GM21737 (cell line): ENCODE measurements at regions not wholly inside any gene's neighbourhood (a gene's known extent, or its start where the extent isn't known, plus 50 kb on each side); places are given as distances from the start of the nearest gene placed in this dataset.
"Not testable (repeated sequence)": the region's sequence is repeated elsewhere in the genome, so short reads cannot be mapped to it uniquely, and the experiment has no call there.

Experiments
- ATAC-seq: cut with Tn5 transposase; IDR thresholded peaks from one replicate; pipeline ENCODE4 v1.9.1; 2021; ENCODE audit warnings: mild to moderate bottlenecking, moderate library complexity; ENCODE audit not compliant: unreplicated experiment

DNA sequence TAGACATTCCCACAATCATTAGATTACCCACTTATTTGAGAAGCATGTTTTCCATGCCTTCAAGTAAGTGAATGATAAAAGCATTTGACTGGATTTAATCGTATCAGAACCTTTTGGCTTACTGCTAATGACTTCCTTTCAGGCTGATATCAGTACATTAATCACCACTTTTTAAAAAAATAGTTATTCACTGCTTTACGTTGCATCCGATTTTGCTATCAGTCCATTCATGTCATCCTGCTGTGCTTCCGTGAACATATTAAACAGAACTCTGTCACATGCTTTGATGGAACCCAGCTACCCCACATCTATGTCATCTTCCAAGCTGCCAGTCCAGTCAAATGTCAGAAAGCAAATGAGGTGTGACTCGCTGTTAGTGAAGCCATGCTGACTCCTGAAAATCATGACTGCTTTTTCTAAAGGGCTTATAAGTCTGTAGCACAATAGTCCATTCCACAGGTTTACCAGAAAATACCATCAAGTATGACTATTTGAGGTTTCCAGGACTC lies 440.9 kb downstream of the IRS2 start:
- ATAC-seq: no peak

DNA sequence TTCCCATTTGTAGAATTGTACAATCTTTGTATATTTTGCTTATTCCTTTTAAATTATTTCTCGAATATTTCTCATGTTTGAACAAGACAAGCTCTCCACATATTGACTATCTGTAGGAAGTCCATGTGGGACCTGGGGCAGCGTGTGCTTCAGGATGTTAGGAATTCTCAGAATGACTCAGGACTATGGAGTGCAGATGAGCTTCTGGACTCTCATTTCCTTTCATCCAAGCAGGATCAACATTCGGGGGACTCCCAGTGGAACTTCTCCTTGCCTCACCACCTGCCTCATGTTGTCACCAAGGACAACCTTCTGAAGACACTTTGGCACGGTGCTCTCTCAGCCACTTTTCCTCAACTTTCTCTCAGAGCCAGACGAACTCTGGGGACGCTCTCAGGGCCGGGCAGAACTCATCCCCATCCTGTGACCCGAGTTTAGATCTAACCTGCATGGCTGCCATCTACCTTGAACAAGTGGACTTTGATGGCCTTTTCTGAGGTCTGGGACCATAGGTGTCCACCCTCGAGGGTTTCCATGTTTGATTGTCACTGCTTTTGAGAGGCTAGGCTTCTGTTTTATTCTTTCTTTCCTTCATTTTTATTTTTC lies 441.7 kb downstream of the IRS2 start:
- ATAC-seq: no peak

DNA sequence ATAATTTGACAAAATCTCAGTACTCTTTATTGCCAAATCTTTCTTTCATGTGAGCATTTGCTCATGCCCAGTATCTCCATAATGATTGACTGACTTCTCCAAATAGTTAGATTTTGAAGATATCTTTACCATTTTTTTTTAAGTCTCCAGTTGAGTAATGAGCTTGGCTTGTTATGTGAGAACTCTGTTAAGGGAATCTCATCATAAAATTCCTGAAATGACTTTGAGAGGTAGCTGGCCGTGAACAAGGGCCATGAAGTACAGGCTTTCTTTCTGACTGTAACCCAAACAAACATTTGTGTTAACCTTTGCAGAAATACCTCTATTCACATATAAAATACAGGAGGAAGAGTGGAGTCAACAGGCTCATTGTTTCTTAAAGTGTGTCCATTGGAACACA lies 449.7 kb downstream of the IRS2 start:
- no peak for ATAC-seq

DNA sequence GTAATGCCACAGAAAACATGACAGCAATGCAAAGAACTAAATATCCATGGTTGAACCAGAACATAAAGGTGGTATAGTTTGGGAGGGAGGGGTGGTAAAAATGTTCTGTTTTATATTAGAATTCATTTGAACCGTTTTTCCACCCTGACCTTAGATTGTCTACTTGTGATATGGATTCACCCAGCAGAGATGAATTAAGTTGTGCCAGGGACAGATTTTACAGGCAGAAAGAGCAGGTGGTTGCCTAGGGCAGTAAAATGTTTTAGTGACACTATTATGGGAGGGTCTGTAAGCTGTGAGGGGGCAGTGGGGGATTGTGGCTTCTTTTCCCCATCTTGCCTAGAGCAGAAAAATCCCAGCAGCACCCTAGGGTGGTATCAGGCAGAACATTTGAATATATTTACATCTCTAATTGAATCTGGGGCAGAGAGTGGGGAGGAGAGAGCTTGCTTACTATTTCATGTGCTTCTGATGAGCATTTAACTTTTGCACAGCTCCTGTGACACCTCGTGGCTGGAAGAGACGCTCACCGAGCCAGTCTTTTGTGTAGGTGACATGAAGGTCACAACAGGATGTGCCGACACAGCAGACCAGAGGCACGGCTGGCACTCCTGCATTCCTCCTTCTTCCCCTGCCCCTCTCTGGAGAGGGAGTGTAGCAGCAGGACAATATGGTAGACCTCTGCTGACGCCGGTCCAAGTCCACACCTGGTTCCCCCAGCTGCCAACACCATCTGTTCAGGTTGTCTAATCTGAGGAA lies 452.3 kb downstream of the IRS2 start:
- no peak for ATAC-seq

DNA sequence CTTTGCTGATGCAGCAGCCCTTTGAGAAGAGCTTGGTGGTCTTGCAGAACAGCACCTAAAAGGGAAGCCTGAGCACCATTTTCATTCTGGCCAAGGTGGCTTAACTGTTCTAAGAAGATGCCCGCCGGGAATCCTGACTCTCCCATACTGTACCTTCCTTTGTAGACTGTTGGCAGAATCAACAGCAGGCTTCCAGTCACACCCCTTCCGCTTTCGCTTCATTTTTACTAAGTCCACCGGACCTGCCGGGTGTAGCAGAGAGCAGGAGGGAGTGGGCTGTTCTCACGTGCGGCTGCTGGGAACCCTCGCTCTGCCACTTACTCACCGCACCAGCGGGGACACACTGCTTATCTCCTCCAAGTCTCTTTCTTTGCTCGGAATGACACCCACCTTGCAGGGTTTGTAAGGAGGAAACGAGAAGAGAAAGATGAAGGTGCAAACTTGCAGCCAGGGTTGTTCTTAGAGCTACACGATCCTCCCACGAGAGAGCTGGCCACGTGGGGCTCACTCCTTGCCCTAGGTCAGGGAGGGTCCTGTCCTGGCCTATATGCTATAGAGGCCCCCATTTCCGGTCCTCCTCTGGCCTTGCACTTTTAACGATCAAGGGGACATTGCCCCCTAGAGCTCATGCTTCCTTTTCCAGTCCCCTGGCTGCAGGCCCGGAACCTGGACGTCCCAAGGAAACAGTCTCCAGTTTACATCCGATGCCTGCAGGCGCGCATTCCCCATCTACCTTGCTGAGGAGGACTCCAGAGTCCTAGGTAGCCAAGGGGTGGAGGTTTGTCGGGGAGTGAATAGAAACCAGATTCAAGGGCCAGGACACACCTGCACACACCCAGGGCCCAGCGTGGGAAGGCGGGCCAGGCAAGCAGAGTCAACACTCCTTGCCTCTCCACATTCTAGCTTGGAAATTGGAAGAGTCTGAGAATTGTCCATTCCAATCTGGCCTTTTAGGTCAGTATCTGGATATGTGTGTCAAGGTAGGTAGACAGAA lies 453.6 kb downstream of the IRS2 start:
- ATAC-seq: no peak

DNA sequence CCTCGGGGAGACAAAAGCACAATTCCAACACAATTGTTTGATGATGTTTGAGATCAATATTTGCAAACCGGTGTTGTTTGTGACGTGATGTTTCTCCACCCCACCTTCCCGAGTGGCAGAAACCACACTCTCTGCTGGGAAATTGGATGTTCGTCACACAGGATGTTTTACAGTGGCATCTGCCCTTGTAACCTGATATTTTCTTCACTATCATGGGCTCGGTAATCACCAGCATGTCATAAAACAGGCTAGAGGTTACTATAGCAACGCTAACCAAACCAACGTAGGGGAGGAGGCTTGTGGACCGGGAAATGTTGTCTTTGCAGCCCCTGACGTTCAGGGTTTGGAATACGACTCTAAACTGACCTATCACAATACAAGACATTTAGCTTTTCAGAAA lies 454.5 kb downstream of the IRS2 start:
- no peak for ATAC-seq

DNA sequence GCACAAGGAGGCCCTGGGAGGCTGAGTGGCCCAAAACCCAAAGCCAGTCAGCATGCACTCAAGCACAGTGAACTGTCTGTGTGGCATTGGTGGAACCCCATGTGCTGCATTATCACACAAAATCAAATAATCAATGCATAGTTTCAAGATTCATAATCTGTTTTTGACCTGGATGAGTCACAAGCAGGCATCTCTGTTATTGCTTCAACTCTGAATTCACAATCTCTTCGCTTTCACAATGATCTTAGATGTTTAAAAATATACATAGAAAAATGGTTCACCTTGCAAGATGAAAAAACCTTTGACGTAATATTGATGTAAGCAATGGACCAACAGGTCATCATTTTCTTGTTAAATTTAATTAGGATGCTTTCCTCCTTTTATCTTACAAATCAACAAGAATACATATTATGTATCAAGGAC lies 455.4 kb downstream of the IRS2 start:
- no peak for ATAC-seq

DNA sequence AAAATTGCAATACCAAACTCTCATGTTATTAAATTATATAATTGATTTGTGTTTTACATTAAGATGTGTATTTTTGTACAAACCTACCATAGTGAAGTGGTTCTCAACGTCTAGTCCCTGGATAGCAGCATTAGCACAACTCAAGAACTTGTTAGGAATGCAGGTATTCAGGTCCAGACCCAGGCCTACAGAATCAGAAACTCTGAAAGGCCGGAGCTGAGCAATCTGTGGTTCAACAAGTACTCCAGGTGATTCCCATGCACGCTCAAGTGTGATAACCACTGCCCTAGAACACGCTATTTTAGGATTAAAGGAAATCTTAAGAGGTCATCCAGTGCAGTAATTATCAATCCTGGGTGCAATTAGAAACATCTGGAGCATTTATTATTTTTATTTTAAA lies 456.3 kb downstream of the IRS2 start:
- no peak for ATAC-seq

DNA sequence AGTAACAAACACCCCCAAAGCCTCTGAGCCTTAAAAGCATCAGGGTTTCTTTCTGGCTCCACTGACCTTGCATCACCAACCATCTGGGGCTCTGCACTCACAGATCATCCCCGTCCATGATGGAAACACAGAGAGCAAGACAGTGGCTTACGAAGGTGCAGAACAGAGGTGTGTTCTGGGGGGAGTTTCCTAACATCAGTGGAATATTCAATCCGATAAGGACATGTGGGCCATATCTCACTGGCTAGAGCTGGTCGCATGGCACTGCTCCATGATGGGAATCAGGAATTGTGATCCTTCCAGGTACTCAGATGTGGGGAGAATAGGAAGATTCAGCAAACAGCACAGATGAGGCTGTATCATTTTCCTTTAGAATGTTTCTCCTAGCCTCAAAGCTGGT lies 457.2 kb downstream of the IRS2 start:
- no peak for ATAC-seq

DNA sequence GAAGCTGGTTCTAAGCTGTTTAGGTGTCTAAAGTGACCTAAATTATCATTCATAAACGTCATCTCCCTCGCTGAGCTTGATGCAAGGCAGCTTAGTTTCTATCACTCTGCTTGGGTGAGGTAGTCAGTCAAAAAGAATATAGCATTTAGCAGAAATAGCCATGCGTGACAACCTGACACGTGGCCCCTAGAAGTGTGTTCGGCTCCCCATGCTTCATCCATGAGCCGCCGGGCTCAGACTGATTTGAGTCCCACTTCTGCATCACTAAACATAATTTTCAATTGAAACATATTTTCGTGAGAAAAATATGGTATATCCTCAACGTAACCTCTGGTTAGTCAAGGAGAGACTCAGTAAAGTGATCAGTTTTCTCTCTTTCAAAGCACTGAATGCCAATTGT lies 459.8 kb downstream of the IRS2 start:
- ATAC-seq: no peak

DNA sequence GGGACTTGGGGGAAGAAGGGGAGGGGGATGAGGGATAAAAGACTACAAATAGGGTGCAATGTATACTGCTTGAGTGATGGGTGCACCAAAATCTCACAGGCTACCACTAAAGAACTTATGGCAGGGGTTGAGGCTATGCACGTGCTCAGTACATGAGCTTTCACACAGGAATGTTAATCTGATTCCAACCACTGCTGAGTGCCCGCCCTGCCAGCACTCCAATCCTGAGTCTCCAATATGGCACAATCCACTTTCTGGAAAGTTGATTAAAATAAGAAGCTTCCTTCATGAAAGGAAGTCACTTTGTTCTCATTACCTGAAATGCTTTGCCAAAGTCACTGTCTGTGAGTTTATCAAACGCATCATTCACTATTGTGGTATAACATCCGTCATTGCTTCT lies 463.0 kb downstream of the IRS2 start:
- no peak for ATAC-seq

DNA sequence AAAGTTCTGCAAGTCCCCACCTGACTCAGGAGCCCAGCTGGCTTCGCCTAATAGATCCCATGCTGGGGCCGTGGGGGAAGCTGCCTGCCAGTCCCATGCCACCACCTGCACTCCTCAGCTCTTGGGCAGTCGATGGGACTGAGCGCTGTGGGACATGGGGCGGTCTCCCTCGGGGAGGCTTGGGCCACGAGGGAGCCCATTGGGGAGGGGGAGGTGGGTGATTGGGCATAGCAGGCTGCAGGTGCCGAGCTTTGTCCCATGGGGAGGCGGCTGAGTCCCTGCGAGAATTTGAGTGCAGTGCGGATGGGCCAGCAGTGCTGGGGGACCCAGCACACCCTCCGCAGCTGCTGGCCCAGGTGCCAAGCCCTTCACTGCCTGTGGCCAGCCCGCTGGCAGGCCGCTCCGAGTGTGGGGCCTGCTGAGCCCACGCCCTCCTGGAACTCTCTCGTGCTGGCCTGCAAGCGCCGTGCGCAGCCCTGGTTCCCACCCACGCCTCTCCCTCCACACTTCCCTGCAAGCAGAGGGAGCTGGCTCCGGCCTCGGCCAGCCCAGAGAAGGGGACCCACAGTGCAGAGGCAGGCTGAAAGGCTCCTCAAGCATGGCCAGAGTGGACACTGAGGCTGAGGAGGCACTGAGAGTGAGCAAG lies 467.3 kb downstream of the IRS2 start:
- ATAC-seq: no peak

DNA sequence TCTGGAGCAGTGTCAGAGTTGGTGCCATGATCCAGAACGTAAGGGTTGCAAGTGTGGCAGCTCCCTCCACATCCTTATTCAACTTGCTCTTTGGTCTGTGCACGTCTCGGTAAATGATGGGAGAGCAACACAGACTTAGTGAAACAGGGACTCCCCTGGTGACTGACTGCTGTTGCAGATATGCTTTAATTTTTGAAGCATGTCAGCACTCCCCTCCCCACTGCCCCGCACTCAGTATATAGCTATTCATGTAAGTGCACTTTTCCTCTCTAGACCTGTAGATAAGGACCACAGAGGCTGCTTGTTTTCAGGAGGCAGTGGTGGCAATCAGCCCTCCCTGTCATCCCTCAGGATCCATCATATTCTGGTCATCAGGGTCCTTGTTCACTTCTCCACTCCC lies 470.9 kb downstream of the IRS2 start:
- no peak for ATAC-seq

DNA sequence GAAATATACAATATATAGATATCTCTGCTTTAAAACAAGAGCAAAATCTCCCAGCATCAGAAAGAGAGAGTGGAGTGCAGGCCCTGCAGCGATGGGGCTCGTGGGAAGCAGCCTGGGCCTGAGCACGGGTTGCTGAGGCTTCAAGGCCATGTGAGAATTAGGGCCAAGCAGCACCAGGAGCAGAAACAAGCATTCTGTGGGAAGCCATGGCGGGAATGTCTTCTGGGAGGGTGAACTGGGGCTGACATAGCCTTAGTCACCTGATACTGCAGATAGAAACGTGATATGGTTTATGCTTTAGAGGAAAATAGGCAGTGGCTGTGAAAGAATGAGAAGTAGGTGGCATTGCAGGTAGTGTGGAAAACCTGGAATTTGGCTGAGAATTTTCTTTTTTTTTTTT lies 472.3 kb downstream of the IRS2 start:
- no peak for ATAC-seq

DNA sequence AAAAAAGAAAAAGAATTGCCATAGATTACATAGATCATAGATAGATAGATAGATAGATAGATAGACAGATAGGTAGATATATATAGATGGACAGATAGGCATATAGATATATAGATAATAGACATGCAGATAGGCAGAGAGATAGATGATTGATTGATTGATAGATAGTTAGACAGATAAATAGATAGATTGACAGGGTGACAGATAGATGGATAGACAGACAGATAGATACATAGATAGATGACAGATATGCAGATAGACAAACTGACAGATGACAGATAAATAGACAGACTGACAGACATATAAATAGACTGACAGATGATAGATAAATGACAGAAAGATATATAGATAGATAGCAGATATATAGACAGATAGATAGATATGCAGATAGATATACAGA lies 474.0 kb downstream of the IRS2 start:
- ATAC-seq: no peak

DNA sequence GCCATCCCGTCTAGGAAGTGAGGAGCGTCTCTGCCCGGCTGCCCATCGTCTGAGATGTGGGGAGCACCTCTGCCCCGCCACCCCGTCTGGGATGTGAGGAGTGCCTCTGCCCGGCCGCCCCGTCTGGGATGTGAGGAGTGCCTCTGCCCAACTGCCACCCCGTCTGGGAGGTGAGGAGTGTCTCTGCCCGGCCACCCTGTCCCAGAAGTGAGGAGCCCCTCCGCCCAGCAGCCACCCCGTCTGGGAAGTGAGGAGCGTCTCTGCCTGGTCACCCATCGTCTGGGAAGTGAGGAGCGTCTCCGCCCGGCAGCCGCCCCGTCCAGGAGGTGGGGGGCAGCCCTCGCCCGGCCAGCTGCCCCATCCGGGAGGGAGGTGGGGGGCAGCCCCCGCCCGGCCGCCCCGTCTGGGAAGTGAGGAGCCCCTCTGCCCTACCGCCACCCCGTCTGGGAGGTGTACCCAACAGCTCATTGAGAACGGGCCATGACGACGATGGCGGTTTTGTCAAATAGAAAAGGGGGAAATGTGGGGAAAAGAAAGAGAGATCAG lies 474.9 kb downstream of the IRS2 start:
- not testable (repeated sequence) for ATAC-seq

DNA sequence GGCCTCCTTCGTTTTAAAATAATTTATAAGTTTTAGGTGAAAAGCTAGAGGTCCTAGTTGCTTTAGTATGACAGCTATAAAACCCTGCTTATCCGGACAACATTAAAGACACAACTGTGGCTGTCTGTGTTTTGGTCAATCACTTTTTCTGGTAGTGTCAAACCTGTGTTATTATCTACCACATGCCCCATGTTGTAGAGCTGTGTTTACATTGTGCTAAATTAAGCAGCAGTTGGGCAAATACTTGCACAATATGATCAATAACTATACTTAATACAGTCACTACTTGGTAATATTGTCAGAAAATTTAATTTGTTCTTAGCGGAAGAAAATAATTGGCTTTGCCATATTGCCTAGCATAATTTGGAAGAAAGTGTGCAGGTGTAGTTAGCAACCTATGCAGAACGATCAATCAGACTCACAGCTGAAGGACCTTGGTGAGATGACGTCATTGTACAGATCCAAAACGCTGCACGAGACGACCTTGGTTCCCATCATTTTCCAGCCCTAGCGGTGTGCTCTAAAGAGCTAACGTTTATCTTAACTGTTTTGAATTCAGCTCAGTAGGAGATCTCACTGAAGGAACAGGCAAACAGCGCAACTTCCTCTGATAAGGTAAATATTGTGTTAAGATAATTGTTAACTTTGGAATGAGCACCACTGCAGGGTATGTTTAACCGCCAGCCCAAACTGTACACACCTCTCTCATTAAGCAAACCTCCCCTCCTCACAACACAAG lies 476.6 kb downstream of the IRS2 start:
- ATAC-seq: no peak

DNA sequence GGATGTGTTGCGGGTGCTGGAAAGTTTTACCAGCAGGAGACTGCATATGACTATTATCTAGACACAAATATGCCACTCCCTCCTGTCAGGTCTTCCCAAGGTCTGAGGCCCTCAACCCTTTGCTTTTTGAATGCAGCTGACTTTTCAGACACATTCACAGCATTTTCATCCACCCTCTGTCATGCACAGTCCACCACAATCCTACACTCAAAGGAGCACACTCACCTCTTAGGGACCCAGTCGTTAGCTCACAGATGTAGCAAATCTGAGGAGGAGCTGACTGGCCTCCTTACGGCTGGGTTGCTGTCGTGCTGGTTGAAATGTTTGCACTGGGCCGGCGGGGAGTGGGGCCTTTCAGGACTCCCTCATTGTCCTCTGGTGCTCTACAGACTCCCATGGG lies 479.4 kb downstream of the IRS2 start:
- ATAC-seq: no peak

DNA sequence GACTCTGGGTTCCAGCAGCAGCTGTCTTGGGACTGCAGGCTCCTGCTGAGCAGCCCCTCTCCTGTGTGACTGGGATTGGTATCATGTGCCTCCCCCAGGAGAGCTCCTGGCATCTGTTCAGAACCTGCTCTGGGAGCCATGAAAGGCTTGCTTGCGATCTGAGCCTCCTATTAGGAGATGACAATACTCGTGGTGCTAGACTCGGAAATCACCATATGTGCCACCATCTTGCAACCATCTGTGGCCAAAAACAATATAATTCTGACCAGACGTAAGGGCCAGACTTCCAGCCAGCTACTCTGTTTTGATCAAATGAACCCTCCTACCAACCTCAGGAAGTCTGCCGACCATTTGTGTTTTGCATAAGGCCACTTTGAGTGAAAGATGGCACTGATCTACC lies 484.7 kb downstream of the IRS2 start:
- no peak for ATAC-seq

DNA sequence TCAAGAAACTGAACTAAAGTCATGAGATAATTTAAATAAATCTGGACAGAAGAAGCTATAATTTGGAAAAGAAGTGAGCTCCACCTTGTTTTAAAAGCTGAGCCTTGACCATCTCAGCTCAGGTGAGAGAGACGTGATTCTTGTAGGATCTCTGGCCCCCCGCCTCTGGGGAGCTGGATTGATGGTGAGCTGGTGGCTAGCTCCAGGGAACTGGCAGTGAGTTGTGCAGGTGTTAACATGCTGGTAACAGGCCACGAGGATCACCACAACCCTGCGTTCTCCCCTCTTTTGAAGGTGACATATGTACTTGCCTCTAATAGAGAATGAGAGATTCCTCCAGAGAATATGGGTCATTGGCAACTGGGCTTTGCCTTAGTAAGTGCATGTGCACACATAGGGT lies 485.1 kb downstream of the IRS2 start:
- no peak for ATAC-seq
